DMS153 treated with DMSO at 0.1 percent for 48 hours (cell line): ENCODE measurements at regions not wholly inside any gene's neighbourhood (a gene's known extent, or its start where the extent isn't known, plus 50 kb on each side); places are given as distances from the start of the nearest gene placed in this dataset.
"Not testable (repeated sequence)": the region's sequence is repeated elsewhere in the genome, so short reads cannot be mapped to it uniquely, and the experiment has no call there.

Source experiments
- DNase-seq: peaks from one replicate; lab custom pipeline; 2025; ENCODE audit not compliant: unreplicated experiment; lab: John Stamatoyannopoulos, UW

DNA sequence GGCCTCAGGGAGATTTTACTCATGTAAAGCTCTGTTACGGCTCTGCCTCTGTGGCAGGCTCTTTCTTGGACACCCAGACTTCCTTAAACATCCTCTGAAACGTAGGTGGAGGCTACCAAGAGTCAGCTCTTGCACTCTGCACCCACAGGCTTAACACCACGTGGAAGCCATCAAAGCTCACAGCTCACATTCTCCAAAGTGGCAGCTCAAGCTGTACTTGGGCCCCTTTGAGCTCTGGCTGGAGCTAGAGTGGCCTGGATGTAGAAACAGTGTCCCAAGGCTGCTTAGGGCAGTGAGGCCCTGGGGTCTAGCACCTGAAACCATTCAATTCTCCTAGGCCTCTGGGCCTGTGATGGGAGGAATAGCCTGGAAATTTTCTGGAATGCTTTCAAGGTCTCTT is 155.3 kb upstream of the CDKN3 start:
- DNase-seq: no peak

DNA sequence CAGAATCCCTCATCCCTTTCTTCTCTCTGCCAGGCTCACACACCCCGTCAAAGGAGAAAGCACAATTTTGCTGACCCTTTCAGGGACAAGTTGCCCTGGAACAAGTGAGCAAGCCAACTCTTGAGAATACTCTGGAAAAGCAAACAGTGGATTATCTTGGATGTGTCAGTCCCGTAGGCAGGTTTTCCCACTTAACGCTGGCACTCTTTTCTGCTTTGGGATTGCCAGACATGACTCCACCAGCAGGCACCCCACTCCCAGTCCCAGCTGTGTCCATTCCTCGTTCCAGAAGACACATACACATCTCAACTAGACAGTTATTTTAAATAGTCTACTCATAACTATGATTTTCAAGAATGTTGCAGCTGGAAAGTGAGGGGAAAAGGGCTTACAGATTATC is 145.5 kb upstream of the CDKN3 start:
- no peak for DNase-seq

DNA sequence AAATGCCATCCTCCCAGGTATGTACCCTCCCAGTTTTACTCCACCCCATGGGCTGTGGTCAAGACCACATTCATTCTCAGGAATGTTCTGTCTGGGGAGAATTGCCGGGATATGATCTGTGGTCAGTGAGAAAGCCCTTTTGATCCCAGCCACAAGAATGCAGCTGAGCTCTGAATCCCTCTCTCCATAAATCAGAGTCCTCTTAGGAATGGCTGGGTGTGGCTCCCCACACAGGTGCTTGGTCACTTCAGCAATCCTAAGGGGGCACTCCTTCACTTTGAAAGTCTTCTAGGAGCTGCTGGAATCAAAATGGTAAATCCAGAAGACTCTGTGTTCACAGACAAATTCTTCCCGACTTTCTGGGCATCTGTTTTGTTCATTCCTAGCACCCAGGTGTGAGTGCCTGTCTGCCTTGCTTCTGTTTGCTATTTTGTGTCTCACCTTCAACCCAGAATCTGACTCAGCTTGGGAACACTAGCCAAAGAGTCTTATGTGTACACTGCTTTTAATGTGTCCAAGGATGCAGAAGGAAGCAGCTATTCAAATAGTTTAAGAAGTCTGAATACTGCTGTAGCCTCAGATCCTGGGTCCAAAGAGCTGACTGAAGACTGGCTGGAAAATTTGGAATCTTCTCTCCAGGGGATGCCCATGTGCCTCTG is 144.6 kb upstream of the CDKN3 start:
- DNase-seq: no peak

DNA sequence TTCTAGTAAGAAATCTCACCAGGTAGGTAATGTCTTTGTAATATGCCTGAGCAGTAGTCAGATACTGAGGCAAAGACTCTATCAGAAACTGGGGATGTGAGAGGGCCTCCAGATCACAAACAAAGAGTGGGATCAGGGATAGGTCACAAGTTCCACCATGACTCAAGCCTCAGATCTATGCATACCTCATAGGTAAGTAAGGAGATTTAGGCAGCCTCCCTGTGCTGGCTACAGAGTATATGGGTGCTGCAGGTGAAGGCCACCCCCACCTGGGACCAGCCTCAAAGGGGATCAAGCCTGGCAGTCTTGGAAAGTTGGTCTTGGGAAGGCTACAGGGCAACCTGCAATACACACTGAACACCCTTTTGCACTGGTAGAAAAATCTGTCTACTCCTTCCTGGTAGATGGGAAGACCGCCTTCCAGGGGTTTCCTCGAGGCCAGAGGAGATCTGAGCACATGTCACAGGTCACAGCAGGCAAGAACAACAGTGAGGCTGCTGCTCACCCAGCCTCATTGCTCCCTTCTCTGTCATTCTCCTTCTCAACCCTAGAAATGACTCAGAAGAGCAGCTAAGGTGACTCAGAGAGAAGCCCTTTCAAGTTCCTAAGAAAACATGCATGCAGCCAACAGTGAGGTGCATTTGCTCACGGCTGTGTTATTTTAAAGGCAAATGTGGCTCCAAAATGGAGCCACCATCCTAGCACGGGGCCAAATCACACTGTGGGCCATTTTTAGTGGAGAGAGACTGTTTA is 143.4 kb upstream of the CDKN3 start:
- DNase-seq: no peak

DNA sequence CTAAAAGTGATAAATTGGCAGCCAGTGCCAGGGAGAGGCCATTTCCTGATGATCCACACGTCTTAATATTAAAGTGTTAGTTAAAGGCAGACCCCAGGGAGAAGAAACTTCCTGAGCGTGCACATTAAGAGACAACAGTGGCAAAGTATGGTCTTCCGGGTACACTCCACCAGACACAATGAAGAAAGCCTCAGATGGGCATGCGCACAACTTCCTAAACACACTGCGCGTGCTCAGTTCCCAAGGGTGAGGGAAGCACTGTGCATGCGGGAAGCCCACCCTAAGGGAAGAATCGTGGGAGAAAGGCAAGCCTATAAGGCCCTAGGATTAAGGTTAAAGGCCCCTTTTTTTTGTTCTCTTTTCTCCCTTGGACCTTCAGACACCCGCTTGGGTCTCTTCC is 140.7 kb upstream of the CDKN3 start:
- DNase-seq: no peak

DNA sequence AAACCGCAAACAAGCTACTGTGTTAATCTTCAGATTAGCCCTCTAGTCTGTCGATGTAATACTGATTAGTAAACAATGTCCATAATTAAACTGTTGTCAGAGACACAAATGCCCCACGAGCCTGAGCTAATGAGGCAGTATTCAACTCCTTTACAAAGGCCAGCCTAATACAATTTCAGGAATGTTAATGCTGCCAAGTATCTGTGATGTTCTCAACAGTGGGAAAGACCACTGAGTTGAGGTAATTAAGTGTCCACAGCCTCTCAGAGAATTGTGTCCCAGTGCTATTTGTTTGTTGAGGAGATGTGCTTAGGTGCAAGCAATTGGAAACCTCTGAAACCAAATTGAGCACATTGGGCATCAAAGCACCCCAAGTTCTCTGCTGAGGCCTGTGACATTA is 139.4 kb upstream of the CDKN3 start:
- DNase-seq: no peak

DNA sequence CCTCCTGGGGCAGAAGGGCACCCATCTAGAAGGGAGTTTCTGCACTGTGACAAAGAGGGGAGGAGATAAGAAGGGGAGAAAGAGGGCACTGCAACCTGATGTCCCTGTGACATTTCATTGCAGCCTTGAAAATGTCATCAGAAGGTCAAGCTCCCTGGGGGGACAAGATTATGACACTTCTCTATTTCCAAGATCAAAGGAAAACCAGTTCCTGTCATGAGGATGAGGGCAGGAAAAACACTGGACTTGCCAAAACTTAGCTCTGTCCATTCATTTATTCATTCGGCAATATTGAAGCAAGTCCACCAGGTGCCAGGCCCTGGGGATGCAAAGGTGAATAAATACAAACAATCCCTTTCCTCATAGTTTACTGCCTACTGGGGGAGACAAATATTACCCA is 138.4 kb upstream of the CDKN3 start:
- DNase-seq: no peak

DNA sequence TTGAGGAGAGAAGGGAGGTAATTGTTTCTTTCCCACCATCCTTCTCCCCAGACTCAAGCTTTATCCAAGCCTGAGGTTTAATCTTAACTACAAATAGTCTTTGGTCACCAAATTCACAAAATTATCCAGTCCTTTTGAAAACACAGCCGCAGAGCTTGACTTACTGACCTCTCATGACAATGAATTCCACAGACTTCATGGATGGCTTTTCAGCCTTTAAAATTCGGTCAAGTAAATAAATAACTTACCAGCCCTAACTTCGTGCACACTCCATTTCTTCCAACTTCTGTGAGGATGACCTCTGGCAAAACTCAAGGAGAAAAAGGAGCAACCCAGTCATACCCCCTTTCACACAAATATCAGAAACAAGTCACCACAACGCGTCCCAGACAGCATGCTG is 137.0 kb upstream of the CDKN3 start:
- no peak for DNase-seq

DNA sequence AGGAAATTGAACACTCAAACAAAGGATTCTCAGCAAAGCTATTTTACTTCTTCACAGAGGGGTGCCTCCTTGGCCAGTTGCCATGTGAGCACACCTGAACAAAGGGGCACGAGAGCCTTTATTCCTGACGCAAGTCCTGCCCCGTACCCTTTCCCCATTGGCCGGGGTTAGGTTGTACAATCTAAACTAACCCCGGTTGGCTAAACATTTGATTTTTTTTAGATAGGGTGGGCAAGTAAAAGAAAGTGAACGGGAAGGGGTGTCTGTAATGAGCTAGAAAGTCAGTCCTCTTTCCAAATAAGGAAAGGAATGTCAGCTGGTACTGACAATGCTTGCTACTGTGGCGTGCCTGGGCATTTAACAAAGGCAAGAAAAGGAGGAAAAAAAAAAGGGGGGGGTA is 135.5 kb upstream of the CDKN3 start:
- no peak for DNase-seq

DNA sequence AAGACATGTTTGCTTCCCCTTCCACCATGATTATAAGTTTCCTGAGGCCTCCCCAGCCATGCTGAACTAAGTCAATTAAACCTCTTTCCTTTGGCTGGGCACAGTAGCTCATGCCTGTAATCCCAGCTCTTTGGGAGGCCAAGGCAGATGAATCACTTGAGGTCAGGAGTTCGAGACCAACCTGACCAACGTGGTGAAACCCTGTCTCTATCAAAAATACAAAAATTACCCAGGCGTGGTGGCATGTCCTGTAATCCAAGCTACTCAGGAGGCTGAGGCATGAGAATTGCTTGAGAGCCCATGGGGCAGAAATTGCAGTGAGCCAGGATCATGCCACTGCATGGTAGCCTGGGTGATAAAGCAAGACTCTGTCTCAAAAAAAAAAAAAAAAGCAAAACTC is 130.2 kb upstream of the CDKN3 start:
- DNase-seq: not testable (repeated sequence)

DNA sequence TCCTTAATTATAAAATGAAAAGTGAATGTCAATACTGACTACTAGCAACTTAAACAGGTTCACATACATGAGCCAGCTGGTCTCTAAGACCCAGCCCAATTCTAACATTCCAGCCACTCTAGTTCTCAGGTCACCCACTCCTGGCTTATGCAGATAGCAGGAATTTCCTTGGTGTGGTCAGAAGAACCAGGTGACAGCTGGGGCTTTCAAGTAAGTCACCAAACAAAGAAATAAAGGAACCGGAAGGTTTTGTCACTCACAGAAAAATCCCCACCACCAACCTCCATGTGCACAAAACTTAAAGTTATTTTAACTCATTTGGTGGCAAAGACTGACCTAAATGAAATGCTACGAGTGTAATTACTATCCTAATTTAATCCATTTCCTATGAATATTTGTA is 129.6 kb upstream of the CDKN3 start:
- no peak for DNase-seq

DNA sequence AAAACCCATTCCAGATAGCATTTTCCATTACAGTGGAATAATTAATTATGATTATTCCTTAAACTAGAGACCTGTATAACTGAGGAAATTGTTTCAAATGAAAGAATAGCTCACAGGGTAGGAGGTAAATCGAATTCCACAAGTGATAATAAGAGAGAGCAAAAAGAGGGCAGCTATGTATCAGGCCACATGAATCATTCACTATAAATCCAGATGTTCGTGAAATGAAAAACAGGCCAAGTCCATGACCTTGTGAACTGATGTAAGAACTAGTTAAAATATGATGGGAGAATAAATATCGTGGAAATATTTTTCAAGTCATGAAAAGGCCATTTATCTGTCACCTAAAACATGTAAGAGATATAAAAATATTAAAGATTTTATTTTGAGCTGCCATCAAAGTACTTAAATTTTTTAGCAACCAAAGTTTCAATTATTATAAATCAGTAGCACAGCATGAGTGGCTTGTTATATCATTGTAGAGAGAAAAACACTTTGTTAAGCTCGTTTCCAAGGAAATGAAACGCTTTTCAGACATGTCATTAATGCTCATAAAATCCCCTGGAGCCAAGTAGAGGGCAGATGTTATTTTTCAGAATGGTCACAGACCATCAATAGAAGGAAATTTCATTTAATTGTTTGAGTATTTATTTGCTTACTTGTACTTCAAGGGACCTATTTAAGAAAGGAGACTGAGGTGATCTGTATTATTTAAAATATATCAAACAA is 120.6 kb upstream of the CDKN3 start:
- no peak for DNase-seq

DNA sequence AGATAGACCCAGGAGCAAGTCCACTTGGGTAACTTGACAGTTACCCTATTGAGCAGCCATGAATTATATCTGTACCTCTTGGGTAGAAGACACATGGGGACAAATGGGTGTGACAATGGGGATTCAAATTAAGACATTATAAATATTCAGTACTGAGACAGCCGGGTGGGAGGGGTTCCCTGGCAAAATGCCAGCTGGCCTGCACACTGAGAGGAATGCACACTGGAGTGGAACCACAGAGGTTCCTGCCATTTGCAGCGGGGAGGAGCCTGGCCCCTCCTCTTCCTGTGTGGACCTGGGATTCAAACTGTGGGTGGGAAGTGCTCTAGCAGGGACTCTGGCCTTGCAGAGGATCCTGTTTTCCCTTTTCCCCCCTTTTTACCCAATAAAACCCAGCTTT is 118.7 kb upstream of the CDKN3 start:
- DNase-seq: no peak

DNA sequence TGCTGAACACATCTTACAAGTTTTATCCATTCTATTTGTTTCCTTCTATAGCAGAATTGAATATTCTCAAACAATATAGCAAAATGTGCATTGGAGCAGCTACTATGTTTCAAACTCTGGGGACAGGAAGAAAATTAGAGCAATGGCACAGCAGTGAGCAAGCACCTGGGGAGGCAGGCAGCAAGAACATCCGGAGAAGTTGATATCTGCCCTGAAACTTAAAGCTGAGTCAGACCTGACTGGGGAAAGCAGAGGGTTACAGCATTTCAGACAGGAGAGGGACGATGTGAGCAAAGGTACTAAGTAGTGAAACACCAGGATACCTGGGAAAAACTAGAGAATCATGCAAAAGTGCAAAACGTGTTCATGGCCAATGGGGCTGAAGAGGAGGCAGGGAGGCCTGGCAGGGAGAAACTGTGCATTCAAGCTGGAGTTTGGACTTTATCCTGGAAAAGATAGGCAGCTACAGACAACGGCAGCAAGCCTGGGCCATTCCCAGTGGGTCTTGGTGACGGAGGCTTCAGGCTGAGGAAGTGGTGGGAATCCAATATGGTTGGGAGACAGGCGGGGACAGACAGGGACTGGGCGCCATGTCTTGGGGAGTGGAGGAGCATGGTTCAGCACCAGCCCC is 118.0 kb upstream of the CDKN3 start:
- no peak for DNase-seq

DNA sequence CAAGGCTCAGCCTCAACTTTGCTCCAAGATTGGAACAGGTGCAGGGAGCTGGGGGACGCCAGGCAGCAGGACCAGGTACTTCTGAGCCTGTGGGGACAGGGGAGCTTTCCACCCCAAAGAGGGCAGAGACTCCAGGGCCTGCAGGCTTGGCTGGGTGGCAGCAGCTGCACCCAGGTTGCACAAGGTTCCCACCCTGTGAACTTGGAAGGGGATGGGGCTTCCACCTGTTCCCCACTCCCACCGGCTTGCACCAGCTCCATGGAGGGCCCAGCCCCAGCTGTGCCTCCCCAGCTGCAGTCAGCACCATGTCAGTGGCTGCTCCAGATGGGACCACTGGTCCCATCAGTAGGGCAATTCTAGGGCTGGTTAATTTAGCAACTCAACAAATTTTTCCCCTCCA is 114.0 kb upstream of the CDKN3 start:
- no peak for DNase-seq

DNA sequence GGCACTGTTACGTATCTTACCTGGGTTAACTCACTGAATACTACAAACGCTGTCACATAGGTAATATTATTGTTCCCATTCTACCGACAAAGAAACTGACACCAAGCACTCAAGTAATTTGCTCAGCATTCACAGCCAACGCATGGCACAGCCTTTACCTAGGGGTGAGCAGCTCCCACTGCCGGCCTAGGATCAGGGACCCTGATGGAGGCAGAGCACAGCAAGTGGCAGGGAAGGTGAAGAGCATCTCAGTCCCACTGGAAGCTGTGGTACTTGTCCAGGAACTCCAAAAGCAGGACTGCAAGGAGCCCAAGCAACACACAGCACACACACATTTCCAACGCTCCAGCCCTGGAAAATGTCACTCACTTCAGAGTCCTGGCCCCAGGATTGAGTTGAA is 111.8 kb upstream of the CDKN3 start:
- no peak for DNase-seq

DNA sequence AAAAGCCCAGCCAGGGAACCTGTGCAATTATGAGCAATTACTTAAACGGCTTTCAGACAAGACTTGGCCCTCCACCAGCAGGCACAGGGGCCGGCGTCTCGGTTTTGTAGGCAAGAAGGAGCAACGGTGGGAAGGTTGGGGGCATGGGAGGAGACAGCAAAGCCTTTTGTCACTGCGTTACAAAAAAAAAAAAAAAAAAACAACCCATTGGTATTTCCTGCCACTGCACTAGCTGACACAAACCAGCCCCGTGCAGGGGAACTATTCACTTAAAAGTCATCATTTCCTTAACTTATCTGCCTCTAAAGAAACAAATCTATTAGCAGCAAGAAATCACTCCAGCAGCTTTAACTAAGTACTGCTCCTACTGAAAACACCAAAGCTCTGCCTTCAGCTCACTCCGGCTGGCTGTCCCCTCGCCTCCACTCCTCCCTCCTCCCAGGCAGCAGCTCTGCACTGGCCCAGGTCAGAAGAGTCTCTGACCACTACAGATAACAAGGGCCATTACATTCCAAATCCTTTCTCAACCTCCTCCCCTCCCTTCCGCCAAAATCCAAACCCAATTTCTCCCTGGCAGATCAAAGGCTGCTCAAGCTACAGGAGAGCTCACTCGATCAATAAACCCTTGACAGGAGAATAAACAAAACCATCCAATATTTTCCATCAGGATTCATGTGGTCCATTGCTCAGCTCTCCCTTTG is 105.2 kb upstream of the CDKN3 start:
- DNase-seq: no peak

DNA sequence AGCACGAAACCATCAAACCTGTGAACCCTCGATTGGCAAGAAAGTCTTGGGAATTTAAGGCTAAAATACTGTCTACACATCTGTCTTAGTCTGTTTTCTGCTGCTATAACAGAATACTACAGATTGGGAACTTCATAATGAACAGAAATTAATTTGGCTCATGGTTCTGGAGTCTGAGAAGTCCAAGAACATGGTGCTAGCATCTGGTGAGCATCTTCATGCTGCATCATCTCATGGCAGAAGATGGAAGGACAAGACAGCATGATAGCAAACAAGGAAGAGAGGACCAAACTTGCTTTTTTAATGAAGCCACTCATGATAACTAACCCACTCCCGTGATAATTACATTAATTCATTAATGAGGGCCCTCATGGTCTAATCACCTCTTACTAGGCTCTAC is 102.0 kb upstream of the CDKN3 start:
- no peak for DNase-seq

DNA sequence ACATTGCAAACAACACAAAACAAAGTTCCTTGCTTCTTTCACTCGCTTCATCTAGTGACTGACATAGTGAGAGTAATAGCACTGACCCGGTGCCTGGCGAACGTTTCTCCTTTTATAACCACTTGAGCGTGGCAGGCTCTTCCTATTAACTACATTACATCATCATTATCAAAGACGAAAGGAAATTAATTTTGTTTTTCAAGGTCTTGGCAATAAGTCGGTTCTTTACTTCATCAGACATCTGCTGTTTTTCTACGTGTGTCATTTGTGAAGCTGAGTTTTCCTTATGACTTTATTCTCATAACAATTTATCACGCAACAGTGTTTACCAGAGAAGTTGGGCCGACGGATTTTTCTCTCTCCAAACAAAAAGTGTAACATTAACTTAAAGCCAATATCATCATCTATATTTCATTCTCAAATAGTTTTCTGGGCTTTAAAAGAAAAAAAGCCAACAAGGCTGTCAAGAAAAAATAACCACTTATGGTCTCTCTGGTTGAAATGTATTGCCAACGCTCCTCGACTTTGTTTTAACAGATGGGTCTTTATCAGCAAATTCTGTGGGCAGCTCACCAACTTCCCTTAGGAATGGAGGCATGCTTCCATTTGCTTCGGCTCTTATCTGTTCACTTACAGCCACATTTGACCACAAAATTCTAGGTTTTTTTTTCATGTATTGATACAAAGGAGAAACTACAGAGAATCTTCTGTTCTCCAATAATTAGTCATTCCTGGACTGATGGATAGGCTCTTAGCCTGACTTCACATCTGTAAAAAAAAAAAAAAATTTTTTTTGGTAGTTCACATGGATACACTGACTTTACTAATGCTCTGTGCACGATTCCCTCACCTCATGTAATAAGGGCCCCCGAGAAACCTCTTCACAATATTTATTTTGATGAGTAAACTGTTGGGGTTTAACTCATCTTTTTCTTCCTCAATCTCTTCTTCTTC is 97.1 kb upstream of the CDKN3 start:
- no peak for DNase-seq

DNA sequence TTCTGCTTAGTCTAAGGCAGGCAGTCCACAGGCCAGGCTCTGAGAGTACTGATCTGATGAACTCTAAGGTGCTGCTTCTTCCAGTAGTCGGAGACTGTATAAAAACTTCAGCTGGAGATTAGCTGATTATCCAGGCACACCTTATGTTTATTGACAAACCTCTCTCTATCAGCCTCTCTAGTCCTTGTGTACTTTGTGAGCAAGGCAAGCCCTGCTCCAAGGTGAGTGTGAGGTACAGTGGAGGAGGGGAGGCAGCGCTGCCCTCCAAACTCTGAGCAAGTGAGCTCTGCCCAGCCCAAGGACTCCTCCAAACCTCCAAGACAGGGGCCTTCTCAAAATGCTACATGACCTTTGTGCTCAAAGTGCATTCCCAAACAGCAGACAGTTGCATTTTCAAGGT is 95.9 kb upstream of the CDKN3 start:
- no peak for DNase-seq
